Sigmoid colon (tissue), 4 donors: ENCODE measurements at regions not wholly inside any gene's neighbourhood (a gene's known extent, or its start where the extent isn't known, plus 50 kb on each side); places are given as distances from the start of the nearest gene placed in this dataset.

ENCODE experiments used
- EP300 ChIP-seq, 4 donors: sonication (generic); formaldehyde crosslinking; IDR thresholded peaks; one replicate each; pipeline ENCODE4 v1.6.1; 2017; ENCODE audit warnings: antibody characterized with exemption in 4 of 4
- POLR2A ChIP-seq, 2 donors: fragments of 450-650 bp; IDR thresholded peaks; one replicate each; pipeline ENCODE4 v1.6.1; 2016; ENCODE audit warnings: antibody characterized with exemption in 2 of 2, mild to moderate bottlenecking in 2 of 2, moderate library complexity in 2 of 2
- POLR2AphosphoS5 ChIP-seq, 4 donors: sonication (generic); formaldehyde crosslinking; IDR thresholded peaks; one replicate each; pipeline ENCODE4 v1.6.1; 2017; ENCODE audit warnings: antibody characterized with exemption in 4 of 4
- TF ChIP-seq, protein P1 (sequence below), 4 experiments: fragments of 450-650 bp in 3 of 4; fragments of 200-600 bp in 1 of 4; IDR thresholded peaks; one replicate each; pipeline ENCODE4 v1.5.1; 2016 to 2019; ENCODE audit warnings: antibody characterized with exemption in 4 of 4, mild to moderate bottlenecking in 3 of 4, moderate library complexity in 2 of 4

DNA sequence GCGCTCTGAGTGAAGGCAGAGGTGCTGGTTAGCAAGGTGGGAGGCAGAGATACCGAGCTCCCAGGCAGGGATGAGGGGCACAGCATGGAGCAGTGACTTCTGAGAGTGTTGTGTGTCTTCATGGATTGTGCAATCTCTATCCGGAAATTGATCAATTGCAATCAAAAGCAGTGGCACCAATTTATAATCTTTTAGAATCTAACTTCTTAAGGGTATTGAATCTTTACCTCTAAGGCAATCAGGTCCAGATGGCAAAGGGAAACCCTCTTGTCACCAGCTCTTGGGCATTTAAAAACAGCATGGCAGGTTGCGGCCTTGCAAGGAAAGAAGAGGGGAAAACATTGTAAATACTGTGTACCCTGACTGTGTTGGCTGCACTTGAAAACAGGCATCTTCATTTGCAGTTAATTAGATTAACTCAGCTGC lies 58.0 kb upstream of the MRTFB start:
- TF ChIP-seq, protein P1, sequence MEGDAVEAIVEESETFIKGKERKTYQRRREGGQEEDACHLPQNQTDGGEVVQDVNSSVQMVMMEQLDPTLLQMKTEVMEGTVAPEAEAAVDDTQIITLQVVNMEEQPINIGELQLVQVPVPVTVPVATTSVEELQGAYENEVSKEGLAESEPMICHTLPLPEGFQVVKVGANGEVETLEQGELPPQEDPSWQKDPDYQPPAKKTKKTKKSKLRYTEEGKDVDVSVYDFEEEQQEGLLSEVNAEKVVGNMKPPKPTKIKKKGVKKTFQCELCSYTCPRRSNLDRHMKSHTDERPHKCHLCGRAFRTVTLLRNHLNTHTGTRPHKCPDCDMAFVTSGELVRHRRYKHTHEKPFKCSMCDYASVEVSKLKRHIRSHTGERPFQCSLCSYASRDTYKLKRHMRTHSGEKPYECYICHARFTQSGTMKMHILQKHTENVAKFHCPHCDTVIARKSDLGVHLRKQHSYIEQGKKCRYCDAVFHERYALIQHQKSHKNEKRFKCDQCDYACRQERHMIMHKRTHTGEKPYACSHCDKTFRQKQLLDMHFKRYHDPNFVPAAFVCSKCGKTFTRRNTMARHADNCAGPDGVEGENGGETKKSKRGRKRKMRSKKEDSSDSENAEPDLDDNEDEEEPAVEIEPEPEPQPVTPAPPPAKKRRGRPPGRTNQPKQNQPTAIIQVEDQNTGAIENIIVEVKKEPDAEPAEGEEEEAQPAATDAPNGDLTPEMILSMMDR (IDR thresholded peaks at IDR 0.05) = no peak
- no peak for TF ChIP-seq POLR2A (IDR thresholded peaks at IDR 0.05)
- no peak for TF ChIP-seq EP300 (IDR thresholded peaks at IDR 0.05)
- TF ChIP-seq POLR2AphosphoS5 (IDR thresholded peaks at IDR 0.05) = no peak
